ENCODE measurements at regions not wholly inside any gene's neighbourhood (a gene's known extent, or its start where the extent isn't known, plus 50 kb on each side); places are given as distances from the start of the nearest gene placed in this dataset.

DNA sequence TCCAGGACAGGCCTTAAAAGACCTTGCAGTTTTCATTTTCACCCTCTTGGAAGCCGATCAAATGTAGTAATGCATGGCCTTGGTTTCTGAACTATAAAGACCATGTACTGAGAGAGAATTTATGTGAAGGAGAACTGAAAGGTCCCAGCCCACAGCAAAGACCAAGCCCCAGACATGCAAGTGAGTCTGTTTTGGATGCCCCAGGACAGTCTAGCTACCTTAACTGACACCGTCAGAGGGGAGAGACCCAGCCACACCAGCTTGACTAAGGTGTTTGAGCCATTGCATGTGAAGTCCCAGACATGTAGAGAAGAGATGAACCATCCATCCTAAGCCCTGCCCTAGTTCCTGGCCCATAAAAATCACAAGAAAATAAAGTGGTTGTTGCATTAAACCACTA, 316.8 kb upstream of the GATB start:
- no peak for DNase-seq (ENCODE audit: extremely low spot score, unreplicated experiment)
- peaks cover 21% of the 10 kb centered on the region for H3K27me3 Mint-ChIP-seq
- peaks cover 21% of the 10 kb centered on the region for H3K4me1 Mint-ChIP-seq (ENCODE audit: unreplicated experiment)
- H3K9me3 Mint-ChIP-seq: no peaks in the 10 kb centered on the region
- TF ChIP-seq, protein P1, sequence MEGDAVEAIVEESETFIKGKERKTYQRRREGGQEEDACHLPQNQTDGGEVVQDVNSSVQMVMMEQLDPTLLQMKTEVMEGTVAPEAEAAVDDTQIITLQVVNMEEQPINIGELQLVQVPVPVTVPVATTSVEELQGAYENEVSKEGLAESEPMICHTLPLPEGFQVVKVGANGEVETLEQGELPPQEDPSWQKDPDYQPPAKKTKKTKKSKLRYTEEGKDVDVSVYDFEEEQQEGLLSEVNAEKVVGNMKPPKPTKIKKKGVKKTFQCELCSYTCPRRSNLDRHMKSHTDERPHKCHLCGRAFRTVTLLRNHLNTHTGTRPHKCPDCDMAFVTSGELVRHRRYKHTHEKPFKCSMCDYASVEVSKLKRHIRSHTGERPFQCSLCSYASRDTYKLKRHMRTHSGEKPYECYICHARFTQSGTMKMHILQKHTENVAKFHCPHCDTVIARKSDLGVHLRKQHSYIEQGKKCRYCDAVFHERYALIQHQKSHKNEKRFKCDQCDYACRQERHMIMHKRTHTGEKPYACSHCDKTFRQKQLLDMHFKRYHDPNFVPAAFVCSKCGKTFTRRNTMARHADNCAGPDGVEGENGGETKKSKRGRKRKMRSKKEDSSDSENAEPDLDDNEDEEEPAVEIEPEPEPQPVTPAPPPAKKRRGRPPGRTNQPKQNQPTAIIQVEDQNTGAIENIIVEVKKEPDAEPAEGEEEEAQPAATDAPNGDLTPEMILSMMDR (conservative IDR thresholded peaks at IDR 0.05): no peak
- H3K36me3 Mint-ChIP-seq: no peaks in the 10 kb centered on the region
- no peak overlapping the region for H3K4me3 Mint-ChIP-seq
- no peak overlapping the region for H3K27ac Mint-ChIP-seq

DNA sequence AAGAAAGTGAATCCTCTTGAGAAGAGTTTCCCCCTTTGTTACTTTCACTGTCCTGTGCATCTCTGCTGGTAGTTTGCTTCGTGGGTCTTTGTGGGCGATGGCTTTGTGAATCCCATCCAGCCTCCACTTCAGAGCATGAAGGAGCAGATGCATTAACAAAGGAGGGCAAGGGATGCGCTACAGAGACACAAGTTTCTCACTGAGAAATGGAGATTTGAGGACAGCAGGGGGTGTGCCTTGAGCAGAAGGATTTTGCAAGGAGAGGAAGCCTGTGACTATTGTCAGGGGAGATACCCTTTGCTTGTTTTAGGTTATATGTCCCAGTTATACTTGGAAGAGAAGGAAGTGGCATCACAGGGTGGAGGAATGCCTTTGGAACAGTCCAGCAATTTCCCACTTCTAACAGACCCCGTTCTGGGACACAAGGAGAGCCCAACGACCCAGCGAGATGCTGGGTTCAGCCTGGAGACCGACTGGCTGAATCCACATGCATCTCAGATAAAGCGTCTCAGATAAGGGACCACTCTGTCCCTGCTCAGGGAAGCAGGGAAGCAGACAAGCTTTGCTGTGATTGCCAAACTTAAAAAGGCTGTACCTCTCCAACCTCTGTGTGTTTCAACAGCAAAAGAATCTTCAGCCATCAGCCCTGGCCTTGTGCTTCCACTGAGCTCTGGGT, 314.6 kb upstream of the GATB start:
- TF ChIP-seq, protein P1 (conservative IDR thresholded peaks at IDR 0.05): no peak
- peaks cover 19% of the 10 kb centered on the region for H3K27me3 Mint-ChIP-seq
- peaks cover 28% of the 10 kb centered on the region for H3K4me1 Mint-ChIP-seq (ENCODE audit: unreplicated experiment)
- H3K4me3 Mint-ChIP-seq: no peak overlapping the region
- H3K9me3 Mint-ChIP-seq: no peaks in the 10 kb centered on the region
- H3K27ac Mint-ChIP-seq: no peak overlapping the region
- H3K36me3 Mint-ChIP-seq: no peaks in the 10 kb centered on the region
- no peak for DNase-seq (ENCODE audit: extremely low spot score, unreplicated experiment)

DNA sequence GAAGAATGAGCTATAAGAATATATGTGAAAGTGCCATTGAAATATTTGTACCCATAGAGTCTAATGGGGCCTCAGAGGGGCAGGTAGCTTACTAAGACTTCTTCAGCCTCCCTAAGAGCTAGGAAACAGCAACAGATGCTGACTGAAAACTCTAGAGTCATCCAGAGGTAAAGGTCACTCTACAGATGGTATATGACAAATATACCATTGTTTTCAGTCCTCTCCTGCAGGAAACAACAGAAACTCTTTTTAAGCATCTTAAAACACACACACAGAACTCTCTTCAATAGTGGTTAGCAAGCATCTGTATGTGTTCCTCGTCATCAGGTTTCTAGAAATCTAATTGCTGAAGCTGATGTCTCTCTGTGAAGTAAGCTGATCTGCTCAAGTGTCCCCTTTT, 313.8 kb upstream of the GATB start:
- Mint-ChIP-seq H3K4me3 (no peak overlapping the region), H3K27me3 (peaks cover 19% of the 10 kb centered on the region), H3K4me1 (ENCODE audit: unreplicated experiment) (peaks cover 28% of the 10 kb centered on the region), H3K9me3 (no peaks in the 10 kb centered on the region), H3K27ac (no peak overlapping the region), H3K36me3 (no peaks in the 10 kb centered on the region)
- TF ChIP-seq, protein P1 (conservative IDR thresholded peaks at IDR 0.05): no peak
- DNase-seq (ENCODE audit: extremely low spot score, unreplicated experiment): no peak

DNA sequence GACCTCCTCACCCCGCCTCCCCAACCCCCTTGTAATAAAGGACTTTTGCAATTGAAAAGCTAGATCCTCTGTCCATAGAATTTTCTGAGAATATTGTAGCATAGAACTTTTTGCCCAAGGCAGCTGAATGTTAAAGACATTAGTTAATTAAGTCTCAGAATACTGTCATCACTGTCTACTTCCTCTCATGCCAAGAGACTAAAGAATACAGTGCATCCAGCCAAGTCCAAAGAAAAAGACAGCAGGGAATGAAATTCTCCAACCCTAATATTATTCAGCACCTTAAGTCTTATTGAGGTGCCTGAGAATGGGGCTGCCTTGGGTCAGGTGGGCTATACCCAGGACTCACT, 313.3 kb upstream of the GATB start:
- TF ChIP-seq, protein P1 (conservative IDR thresholded peaks at IDR 0.05): no peak
- Mint-ChIP-seq H3K9me3 (no peaks in the 10 kb centered on the region), H3K4me3 (no peak overlapping the region), H3K27ac (no peak overlapping the region), H3K36me3 (no peaks in the 10 kb centered on the region), H3K4me1 (ENCODE audit: unreplicated experiment) (peaks cover 28% of the 10 kb centered on the region), H3K27me3 (peaks cover 19% of the 10 kb centered on the region)
- DNase-seq (ENCODE audit: extremely low spot score, unreplicated experiment): no peak

DNA sequence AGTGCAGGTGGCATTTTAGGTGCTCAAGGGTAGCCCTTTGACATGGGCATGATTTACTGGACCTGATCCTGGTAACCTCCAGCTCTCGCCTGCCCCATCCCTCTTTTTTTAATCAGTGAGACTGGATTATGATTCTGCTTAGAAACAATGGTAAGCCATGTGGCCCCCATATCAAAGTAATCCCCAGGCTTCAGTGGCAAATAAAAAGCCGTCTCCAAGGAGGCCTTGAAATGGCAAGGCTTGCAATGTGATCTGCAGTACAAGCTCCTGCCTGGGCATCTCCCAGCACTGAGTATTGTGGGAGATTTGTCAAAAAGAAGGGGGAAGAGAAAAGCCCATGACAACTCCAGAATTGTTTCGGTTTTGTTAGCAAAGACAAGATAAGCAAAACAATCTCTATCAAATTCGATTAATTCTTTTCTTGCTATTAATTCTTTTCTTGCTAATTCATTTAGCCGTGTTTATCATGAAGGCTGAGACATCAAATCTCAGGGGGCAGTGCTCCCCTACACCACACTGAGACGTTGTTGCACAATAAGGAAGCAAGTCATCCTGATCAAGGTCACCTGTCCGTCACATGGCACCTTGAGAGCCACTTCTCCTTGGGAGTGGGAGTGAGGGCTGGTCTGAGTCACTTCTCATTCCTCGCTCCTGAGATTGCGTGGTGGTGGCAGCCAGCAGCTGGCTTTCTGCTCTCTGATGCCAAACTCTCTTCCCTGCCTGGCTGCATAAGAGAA, 312.7 kb upstream of the GATB start:
- Mint-ChIP-seq H3K4me3 (no peak overlapping the region), H3K4me1 (ENCODE audit: unreplicated experiment) (peaks cover 28% of the 10 kb centered on the region), H3K27ac (no peak overlapping the region), H3K36me3 (no peaks in the 10 kb centered on the region), H3K9me3 (no peaks in the 10 kb centered on the region), H3K27me3 (peaks cover 22% of the 10 kb centered on the region)
- TF ChIP-seq, protein P1 (conservative IDR thresholded peaks at IDR 0.05): no peak
- DNase-seq (ENCODE audit: extremely low spot score, unreplicated experiment): no peak
